ENCODE measurements at regions not wholly inside any gene's neighbourhood (a gene's known extent, or its start where the extent isn't known, plus 50 kb on each side); places are given as distances from the start of the nearest gene placed in this dataset.

DNA sequence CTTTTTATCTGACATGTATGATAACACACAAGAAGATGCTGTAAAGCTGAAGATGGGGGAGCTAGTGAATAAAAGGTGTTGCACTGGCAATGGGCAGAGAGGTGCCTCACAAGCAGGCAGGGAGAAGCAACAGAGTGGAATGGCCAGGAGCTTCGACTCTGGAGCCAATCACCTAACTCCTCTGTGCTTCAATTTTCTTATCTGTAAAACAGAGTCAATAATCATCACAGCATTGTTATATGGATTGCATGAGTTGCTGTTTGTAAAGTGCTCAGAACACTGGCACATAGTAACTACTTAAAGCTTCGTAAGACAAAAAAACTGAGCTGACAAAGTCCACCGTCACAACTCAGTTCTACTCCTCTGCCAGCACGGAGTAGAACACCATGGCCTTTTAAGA is 254.2 kb upstream of the POM121L12 start:
- TF ChIP-seq, protein P1, sequence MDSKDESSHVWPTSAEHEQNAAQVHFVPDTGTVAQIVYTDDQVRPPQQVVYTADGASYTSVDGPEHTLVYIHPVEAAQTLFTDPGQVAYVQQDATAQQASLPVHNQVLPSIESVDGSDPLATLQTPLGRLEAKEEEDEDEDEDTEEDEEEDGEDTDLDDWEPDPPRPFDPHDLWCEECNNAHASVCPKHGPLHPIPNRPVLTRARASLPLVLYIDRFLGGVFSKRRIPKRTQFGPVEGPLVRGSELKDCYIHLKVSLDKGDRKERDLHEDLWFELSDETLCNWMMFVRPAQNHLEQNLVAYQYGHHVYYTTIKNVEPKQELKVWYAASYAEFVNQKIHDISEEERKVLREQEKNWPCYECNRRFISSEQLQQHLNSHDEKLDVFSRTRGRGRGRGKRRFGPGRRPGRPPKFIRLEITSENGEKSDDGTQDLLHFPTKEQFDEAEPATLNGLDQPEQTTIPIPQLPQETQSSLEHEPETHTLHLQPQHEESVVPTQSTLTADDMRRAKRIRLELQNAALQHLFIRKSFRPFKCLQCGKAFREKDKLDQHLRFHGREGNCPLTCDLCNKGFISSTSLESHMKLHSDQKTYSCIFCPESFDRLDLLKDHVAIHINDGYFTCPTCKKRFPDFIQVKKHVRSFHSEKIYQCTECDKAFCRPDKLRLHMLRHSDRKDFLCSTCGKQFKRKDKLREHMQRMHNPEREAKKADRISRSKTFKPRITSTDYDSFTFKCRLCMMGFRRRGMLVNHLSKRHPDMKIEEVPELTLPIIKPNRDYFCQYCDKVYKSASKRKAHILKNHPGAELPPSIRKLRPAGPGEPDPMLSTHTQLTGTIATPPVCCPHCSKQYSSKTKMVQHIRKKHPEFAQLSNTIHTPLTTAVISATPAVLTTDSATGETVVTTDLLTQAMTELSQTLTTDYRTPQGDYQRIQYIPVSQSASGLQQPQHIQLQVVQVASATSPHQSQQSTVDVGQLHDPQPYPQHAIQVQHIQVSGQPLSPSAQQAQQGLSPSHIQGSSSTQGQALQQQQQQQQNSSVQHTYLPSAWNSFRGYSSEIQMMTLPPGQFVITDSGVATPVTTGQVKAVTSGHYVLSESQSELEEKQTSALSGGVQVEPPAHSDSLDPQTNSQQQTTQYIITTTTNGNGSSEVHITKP (tag by site-specific recombination; IDR thresholded peaks at IDR 0.05), result no peak
- TF ChIP-seq, protein P2, sequence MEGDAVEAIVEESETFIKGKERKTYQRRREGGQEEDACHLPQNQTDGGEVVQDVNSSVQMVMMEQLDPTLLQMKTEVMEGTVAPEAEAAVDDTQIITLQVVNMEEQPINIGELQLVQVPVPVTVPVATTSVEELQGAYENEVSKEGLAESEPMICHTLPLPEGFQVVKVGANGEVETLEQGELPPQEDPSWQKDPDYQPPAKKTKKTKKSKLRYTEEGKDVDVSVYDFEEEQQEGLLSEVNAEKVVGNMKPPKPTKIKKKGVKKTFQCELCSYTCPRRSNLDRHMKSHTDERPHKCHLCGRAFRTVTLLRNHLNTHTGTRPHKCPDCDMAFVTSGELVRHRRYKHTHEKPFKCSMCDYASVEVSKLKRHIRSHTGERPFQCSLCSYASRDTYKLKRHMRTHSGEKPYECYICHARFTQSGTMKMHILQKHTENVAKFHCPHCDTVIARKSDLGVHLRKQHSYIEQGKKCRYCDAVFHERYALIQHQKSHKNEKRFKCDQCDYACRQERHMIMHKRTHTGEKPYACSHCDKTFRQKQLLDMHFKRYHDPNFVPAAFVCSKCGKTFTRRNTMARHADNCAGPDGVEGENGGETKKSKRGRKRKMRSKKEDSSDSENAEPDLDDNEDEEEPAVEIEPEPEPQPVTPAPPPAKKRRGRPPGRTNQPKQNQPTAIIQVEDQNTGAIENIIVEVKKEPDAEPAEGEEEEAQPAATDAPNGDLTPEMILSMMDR (tag by site-specific recombination; IDR thresholded peaks at IDR 0.05), result no peak

Data from HEK293 (cell line).